ENCODE measurements at regions not wholly inside any gene's neighbourhood (a gene's known extent, or its start where the extent isn't known, plus 50 kb on each side); places are given as distances from the start of the nearest gene placed in this dataset.
A peak's percentile ranks its signal among the peaks of the same experiment; 100 is the strongest.

DNA sequence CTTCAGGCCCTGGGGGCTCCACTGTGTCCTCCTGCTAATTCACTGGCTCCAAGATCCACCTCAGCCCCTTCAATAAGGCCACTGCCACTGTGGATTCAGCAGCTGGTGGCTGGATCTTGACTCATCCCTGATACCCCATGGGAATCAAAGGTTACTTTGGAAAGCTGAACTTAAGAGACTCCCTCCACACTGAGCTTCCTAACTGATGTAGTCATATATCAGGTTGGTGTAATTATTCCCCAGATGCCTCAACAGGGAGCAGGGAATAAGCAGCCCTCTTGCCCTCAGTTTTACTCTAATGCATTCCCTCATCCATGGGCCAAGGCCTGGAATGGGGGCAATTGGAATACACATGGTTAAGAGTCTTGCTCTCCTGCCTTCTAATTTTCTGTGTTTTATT is 164.6 kb downstream of the FASLG start:
- CTCF ChIA-PET, result no interaction called here
- BruUV-seq (replicated peaks), result no TSS peak
- POLR2A ChIA-PET (ENCODE audit: low non-redundant PET), result no interaction called here
- no peak for TF ChIP-seq EZH2 (IDR thresholded peaks at IDR 0.05; ENCODE audit: borderline replicate concordance, low read depth, low read length, poor library complexity, severe bottlenecking)
- TF ChIP-seq, protein P1, sequence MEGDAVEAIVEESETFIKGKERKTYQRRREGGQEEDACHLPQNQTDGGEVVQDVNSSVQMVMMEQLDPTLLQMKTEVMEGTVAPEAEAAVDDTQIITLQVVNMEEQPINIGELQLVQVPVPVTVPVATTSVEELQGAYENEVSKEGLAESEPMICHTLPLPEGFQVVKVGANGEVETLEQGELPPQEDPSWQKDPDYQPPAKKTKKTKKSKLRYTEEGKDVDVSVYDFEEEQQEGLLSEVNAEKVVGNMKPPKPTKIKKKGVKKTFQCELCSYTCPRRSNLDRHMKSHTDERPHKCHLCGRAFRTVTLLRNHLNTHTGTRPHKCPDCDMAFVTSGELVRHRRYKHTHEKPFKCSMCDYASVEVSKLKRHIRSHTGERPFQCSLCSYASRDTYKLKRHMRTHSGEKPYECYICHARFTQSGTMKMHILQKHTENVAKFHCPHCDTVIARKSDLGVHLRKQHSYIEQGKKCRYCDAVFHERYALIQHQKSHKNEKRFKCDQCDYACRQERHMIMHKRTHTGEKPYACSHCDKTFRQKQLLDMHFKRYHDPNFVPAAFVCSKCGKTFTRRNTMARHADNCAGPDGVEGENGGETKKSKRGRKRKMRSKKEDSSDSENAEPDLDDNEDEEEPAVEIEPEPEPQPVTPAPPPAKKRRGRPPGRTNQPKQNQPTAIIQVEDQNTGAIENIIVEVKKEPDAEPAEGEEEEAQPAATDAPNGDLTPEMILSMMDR (conservative IDR thresholded peaks at IDR 0.05; ENCODE audit: low read depth, low read length), result no peak
- Histone ChIP-seq H3K9me3 (ENCODE audit: low read depth, low read length, poor library complexity, severe bottlenecking) (no peaks in the 10 kb centered on the region), H3K27me3 (replicated peaks; ENCODE audit: insufficient read depth, low read depth, low read length, poor library complexity) (no peaks in the 10 kb centered on the region), H3K4me3 (ENCODE audit: low read depth, low read length, poor library complexity, severe bottlenecking) (no peak overlapping the region), H3K27ac (ENCODE audit: low read depth, low read length, poor library complexity, severe bottlenecking) (no peak overlapping the region), H3K36me3 (ENCODE audit: insufficient read depth, low read length, poor library complexity, severe bottlenecking) (no peaks in the 10 kb centered on the region), H3K4me1 (ENCODE audit: insufficient read depth, low read length, poor library complexity, severe bottlenecking) (peaks cover 14% of the 10 kb centered on the region)
- intact Hi-C loops (cut with micrococcal nuclease; ENCODE audit: unreplicated experiment), result loop anchor here (10.0 kb wide), 1 partner anchor 591 kb away; no protein-coding TSS in a partner anchor
- DNase-seq (ENCODE audit: low spot score), result peak; percentile 10

DNA sequence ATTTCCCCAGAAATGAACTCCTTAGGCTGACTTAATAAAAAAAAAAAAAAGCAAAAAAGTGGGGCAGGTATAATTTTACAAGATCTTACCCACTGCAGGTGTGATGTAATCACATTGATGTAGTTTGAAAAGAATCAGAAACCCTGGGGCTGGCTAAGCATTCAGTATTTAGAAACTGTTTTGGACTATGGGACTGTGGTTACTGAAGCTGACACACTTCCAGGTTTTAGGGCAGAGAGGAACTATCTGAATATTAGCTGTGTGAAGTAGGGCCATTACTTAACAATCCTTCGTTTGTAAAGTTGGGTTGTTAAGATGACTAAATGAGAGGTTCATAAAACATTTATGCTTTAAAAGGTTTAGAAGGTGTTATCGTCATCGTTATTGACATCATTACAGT is 165.3 kb downstream of the FASLG start:
- Histone ChIP-seq H3K4me1 (ENCODE audit: insufficient read depth, low read length, poor library complexity, severe bottlenecking) (peaks cover 14% of the 10 kb centered on the region), H3K27me3 (replicated peaks; ENCODE audit: insufficient read depth, low read depth, low read length, poor library complexity) (no peaks in the 10 kb centered on the region), H3K27ac (ENCODE audit: low read depth, low read length, poor library complexity, severe bottlenecking) (no peak overlapping the region), H3K9me3 (ENCODE audit: low read depth, low read length, poor library complexity, severe bottlenecking) (no peaks in the 10 kb centered on the region), H3K4me3 (ENCODE audit: low read depth, low read length, poor library complexity, severe bottlenecking) (no peak overlapping the region), H3K36me3 (ENCODE audit: insufficient read depth, low read length, poor library complexity, severe bottlenecking) (no peaks in the 10 kb centered on the region)
- POLR2A ChIA-PET (ENCODE audit: low non-redundant PET), result no interaction called here
- DNase-seq (ENCODE audit: low spot score), result no peak
- no TSS peak for BruUV-seq (replicated peaks)
- intact Hi-C loops (cut with micrococcal nuclease; ENCODE audit: unreplicated experiment), result loop anchor here (10.0 kb wide), 1 partner anchor 591 kb away; no protein-coding TSS in a partner anchor
- CTCF ChIA-PET, result no interaction called here
- TF ChIP-seq EZH2 (IDR thresholded peaks at IDR 0.05; ENCODE audit: borderline replicate concordance, low read depth, low read length, poor library complexity, severe bottlenecking), result no peak
- TF ChIP-seq, protein P1 (conservative IDR thresholded peaks at IDR 0.05; ENCODE audit: low read depth, low read length), result no peak

DNA sequence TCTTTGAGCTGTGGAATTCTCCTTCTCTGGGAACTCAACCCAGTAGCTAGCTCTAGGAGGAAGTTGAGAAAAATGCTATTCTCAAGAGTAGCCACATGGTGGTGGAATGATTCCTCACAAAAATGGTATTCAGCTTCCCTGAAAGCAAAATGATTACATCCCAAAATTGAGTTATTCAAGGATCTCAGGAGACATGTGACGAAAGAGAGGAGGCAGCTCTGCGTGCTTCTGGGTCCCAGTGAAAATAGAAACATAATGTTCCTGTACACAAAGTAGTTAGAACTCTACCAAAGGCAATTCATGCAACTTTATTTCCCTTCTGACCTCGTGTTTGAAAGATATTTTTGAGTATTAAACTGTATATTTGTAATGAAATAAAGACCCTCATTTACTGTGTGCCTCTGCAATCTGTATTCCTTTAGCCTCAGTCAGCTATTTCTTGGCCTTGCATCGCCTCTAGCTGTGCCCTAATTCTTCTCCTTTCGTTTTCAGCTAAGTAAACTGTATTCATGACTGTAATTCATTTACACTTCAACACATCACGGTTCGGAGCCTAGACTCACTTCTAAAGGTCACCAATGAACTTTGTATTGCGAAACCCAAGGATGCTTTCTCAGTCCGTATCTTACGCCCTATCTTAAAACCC is 167.3 kb downstream of the FASLG start:
- no peaks in the 10 kb centered on the region for H3K36me3 ChIP-seq (ENCODE audit: insufficient read depth, low read length, poor library complexity, severe bottlenecking)
- ChIA-PET CTCF (interaction anchor here (0.7 to 2.1 kb wide), 4 partner anchors 297 to 379 kb away, joined by 3 to 43 read pairs (median 4); no protein-coding TSS in a partner anchor), POLR2A (ENCODE audit: low non-redundant PET) (no interaction called here)
- H3K9me3 ChIP-seq (ENCODE audit: low read depth, low read length, poor library complexity, severe bottlenecking), result no peaks in the 10 kb centered on the region
- intact Hi-C loops (cut with micrococcal nuclease; ENCODE audit: unreplicated experiment), result loop anchor here (1.0 to 10.0 kb wide), 5 partner anchors 81 to 589 kb away; no protein-coding TSS in a partner anchor
- H3K27me3 ChIP-seq (replicated peaks; ENCODE audit: insufficient read depth, low read depth, low read length, poor library complexity), result no peaks in the 10 kb centered on the region
- TF ChIP-seq EZH2 (IDR thresholded peaks at IDR 0.05; ENCODE audit: borderline replicate concordance, low read depth, low read length, poor library complexity, severe bottlenecking), result no peak
- TF ChIP-seq, protein P1 (conservative IDR thresholded peaks at IDR 0.05; ENCODE audit: low read depth, low read length), result peak; percentile 75
- DNase-seq (ENCODE audit: low spot score), result peak; percentile 85
- H3K4me1 ChIP-seq (ENCODE audit: insufficient read depth, low read length, poor library complexity, severe bottlenecking), result peaks cover 13% of the 10 kb centered on the region
- H3K27ac ChIP-seq (ENCODE audit: low read depth, low read length, poor library complexity, severe bottlenecking), result no peak overlapping the region
- no peak overlapping the region for H3K4me3 ChIP-seq (ENCODE audit: low read depth, low read length, poor library complexity, severe bottlenecking)
- no TSS peak for BruUV-seq (replicated peaks)
